ENCODE measurements at regions not wholly inside any gene's neighbourhood (a gene's known extent, or its start where the extent isn't known, plus 50 kb on each side); places are given as distances from the start of the nearest gene placed in this dataset.

DNA sequence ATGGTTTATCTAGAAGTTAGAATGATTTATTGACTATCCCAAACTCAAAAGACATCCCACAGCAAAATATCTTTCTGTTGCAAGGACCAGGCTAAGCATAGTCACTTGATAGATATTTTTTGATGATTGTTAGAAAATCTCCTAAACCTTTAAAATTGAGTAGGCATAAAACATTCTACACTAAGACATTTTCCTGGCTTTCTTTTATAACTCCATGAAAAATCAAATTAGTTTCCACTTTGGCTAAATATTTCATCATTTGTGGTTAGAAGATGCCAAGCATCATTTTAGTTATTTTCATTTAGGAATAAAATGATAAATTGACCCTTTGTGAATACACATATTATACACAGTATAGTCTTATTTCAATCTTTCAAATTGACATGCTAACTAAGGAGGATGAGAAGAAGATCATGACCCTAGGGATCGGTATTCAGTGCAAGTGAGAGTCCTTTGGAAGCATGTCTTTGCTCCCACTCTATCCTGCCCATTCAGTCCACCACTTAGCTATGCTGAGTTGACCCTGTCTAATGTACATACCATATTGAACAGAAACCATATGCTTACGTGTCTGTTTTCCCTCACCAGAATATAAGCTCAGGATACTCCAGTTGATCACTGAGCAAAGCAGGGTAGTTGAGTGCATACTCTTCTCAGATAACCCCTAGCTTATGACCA, 136.6 kb upstream of the OTUD4 start:
- Histone ChIP-seq H3K36me3 (no peaks in the 10 kb centered on the region), H3K9me3 (no peaks in the 10 kb centered on the region), H3K27ac (no peak overlapping the region), H3K4me3 (no peak overlapping the region), H3K27me3 (no peaks in the 10 kb centered on the region), H3K4me1 (no peaks in the 10 kb centered on the region)
- DNase-seq (ENCODE audit: low spot score in 2 of 2) = no peak
- intact Hi-C loops (cut with DNase I; ENCODE audit: low total_unique reads) = no loop called here
- TF ChIP-seq POLR2A (IDR thresholded peaks at IDR 0.05) (no peak), POLR2AphosphoS5 (IDR thresholded peaks at IDR 0.05) (no peak)
- TF ChIP-seq, protein P1, sequence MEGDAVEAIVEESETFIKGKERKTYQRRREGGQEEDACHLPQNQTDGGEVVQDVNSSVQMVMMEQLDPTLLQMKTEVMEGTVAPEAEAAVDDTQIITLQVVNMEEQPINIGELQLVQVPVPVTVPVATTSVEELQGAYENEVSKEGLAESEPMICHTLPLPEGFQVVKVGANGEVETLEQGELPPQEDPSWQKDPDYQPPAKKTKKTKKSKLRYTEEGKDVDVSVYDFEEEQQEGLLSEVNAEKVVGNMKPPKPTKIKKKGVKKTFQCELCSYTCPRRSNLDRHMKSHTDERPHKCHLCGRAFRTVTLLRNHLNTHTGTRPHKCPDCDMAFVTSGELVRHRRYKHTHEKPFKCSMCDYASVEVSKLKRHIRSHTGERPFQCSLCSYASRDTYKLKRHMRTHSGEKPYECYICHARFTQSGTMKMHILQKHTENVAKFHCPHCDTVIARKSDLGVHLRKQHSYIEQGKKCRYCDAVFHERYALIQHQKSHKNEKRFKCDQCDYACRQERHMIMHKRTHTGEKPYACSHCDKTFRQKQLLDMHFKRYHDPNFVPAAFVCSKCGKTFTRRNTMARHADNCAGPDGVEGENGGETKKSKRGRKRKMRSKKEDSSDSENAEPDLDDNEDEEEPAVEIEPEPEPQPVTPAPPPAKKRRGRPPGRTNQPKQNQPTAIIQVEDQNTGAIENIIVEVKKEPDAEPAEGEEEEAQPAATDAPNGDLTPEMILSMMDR (IDR thresholded peaks at IDR 0.05) = no peak

DNA sequence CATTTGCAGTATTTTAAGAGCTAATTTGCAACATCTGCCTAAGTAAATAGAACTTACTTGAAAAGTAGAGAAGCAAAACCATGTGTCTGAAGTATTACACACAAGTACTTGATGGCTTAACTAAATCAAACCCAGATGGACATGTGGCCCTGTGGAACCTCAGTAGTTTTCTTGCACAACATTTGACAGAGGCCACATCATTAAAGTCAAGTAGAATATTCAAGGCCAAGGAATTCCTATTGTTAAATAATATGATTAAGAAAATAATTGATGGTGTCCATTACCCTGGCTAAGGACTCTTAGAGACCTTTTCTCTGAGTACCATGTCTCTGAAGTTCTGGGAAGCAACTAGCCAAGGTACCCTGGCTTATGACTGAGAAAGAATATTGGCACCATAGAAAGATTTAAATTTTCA, 135.4 kb upstream of the OTUD4 start:
- TF ChIP-seq, protein P1 (IDR thresholded peaks at IDR 0.05) = no peak
- no peak for TF ChIP-seq POLR2A (IDR thresholded peaks at IDR 0.05)
- no peak for TF ChIP-seq POLR2AphosphoS5 (IDR thresholded peaks at IDR 0.05)
- no peaks in the 10 kb centered on the region for H3K4me1 ChIP-seq
- no peaks in the 10 kb centered on the region for H3K36me3 ChIP-seq
- no peak for DNase-seq (ENCODE audit: low spot score in 2 of 2)
- intact Hi-C loops (cut with DNase I; ENCODE audit: low total_unique reads) = no loop called here
- no peak overlapping the region for H3K27ac ChIP-seq
- H3K9me3 ChIP-seq = no peaks in the 10 kb centered on the region
- H3K4me3 ChIP-seq = no peak overlapping the region
- no peaks in the 10 kb centered on the region for H3K27me3 ChIP-seq

DNA sequence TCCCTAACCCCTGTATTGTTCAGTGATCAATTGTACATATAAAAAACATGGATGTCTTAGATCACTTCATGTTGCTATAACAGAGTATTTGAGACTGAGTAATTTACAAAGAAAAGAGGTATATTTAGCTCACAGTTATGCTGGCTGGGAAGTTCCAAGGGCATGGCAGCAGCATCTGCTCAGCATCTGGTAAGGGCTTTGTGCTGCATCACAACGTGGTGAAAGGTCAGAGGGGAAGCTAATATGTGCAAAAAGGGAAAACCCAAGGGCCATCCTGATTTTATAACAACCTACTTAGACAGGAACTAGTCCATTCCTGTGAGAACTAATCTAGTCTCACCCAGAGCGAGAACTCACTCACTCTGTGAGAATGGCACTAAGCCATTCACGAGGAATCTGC, 128.2 kb upstream of the OTUD4 start:
- H3K27ac ChIP-seq = no peak overlapping the region
- TF ChIP-seq, protein P1 (IDR thresholded peaks at IDR 0.05) = no peak
- TF ChIP-seq POLR2A (IDR thresholded peaks at IDR 0.05) = no peak
- TF ChIP-seq POLR2AphosphoS5 (IDR thresholded peaks at IDR 0.05) = no peak
- intact Hi-C loops (cut with DNase I; ENCODE audit: low total_unique reads) = no loop called here

DNA sequence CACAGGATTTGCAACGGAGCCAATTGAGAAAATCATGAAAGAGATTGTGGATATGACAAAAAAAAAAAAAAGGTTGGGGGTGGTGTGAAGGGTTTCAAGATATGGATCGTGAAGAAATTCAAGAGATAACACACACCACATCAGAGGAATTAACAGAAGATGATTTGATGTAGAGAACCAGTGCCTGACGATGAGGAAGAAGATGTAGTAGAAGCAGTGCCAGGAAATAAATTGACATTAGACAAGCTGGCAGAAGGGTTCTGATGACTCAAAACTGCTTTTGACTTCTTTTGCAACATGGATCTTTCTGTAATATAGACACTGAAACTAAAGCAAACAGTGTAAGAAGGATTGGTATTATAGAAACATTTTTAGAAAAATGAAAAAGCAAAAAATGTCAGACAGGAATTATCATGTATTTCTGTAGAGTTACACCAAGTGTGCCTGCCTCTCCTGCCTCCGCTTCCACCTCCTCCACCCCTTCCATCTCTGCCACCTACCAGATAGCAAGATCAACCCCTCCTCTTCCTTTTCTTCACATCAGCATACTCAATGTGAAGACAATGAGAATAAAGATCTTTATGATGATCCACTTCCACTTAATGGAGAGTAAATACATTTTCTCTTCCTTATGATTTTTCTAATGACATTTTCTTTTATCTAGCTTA, 127.5 kb upstream of the OTUD4 start:
- Histone ChIP-seq H3K27me3 (no peaks in the 10 kb centered on the region), H3K4me1 (no peaks in the 10 kb centered on the region), H3K36me3 (no peaks in the 10 kb centered on the region), H3K4me3 (no peak overlapping the region), H3K9me3 (no peaks in the 10 kb centered on the region), H3K27ac (no peak overlapping the region)
- intact Hi-C loops (cut with DNase I; ENCODE audit: low total_unique reads) = no loop called here
- TF ChIP-seq POLR2AphosphoS5 (IDR thresholded peaks at IDR 0.05) (no peak), POLR2A (IDR thresholded peaks at IDR 0.05) (no peak)
- TF ChIP-seq, protein P1 (IDR thresholded peaks at IDR 0.05) = no peak
- DNase-seq (ENCODE audit: low spot score in 2 of 2) = no peak

More for the DNA sequence above, 128.2 kb upstream of the OTUD4 start:
- Histone ChIP-seq H3K4me1 (no peaks in the 10 kb centered on the region), H3K9me3 (no peaks in the 10 kb centered on the region), H3K36me3 (no peaks in the 10 kb centered on the region), H3K4me3 (no peak overlapping the region), H3K27me3 (no peaks in the 10 kb centered on the region)
- no peak for DNase-seq (ENCODE audit: low spot score in 2 of 2)

DNA sequence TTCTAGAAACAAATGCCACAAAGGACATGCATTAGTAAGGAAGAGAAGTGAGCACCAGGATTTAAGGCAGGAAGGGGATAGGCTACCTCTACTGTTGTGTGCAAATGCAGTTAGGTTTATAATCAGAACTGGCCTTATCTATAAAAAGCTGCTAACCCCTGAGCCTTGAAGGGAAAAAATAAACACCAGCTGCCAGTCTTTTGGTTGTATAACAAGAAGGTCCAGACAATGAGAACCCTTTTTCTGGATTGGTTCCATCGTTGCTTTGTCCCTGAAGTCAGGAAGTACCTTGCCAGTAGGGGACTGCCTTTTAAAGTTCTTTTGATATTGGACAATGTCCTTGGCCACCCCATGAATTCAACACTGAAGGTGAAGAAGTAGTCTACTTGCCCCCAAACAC, 126.7 kb upstream of the OTUD4 start:
- Histone ChIP-seq H3K27me3 (no peaks in the 10 kb centered on the region), H3K4me3 (no peak overlapping the region), H3K4me1 (no peaks in the 10 kb centered on the region), H3K27ac (no peak overlapping the region), H3K36me3 (no peaks in the 10 kb centered on the region), H3K9me3 (no peaks in the 10 kb centered on the region)
- DNase-seq (ENCODE audit: low spot score in 2 of 2) = no peak
- intact Hi-C loops (cut with DNase I; ENCODE audit: low total_unique reads) = no loop called here
- TF ChIP-seq POLR2A (IDR thresholded peaks at IDR 0.05) (no peak), POLR2AphosphoS5 (IDR thresholded peaks at IDR 0.05) (no peak)

Measured in breast epithelium (tissue), 4 donors.